Activated CD4-positive, alpha-beta memory T cell treated with anti-CD3 and anti-CD28 coated beads, Interleukin-2, amount 10 ng/mL, durations not matched to agents 7 days and 5 days (primary cell): ENCODE measurements at regions not wholly inside any gene's neighbourhood (a gene's known extent, or its start where the extent isn't known, plus 50 kb on each side); places are given as distances from the start of the nearest gene placed in this dataset.
"Not testable (repeated sequence)": the region's sequence is repeated elsewhere in the genome, so short reads cannot be mapped to it uniquely, and the experiment has no call there.

Experiments used
- CTCF ChIA-PET: fragments of 350-600 bp; sonication (Branson Sonifier 250); formaldehyde crosslinking; loops from one replicate; lab custom pipeline; 2021; ENCODE audit warnings: antibody characterized with exemption, inconsistent platforms; lab: Charles Lee
- POLR2A ChIA-PET: fragments of 350-600 bp; sonication (Branson Sonifier 250); formaldehyde crosslinking; loops from one replicate; lab custom pipeline; 2021; ENCODE audit warnings: antibody characterized with exemption; lab: Charles Lee
- DNase-seq: peaks from one replicate; pipeline ENCODE4 v3.0.0-alpha.2; 2020
- H3K27ac Mint-ChIP-seq: one replicate; pipeline ENCODE4 v1.8.0; 2021; ENCODE audit warnings: mild to moderate bottlenecking, mixed read lengths
- H3K27me3 Mint-ChIP-seq: one replicate; pipeline ENCODE4 v1.8.0; 2021; ENCODE audit warnings: mixed read lengths
- H3K36me3 Mint-ChIP-seq: one replicate; pipeline ENCODE4 v1.8.0; 2021; ENCODE audit warnings: low read depth, mixed read lengths
- H3K4me1 Mint-ChIP-seq: one replicate; pipeline ENCODE4 v1.8.0; 2021; ENCODE audit warnings: mixed read lengths
- H3K4me3 Mint-ChIP-seq: one replicate; pipeline ENCODE4 v1.8.0; 2021; ENCODE audit warnings: mild to moderate bottlenecking, mixed read lengths
- H3K9me3 Mint-ChIP-seq: one replicate; pipeline ENCODE4 v1.8.0; 2021; ENCODE audit warnings: mixed read lengths

DNA sequence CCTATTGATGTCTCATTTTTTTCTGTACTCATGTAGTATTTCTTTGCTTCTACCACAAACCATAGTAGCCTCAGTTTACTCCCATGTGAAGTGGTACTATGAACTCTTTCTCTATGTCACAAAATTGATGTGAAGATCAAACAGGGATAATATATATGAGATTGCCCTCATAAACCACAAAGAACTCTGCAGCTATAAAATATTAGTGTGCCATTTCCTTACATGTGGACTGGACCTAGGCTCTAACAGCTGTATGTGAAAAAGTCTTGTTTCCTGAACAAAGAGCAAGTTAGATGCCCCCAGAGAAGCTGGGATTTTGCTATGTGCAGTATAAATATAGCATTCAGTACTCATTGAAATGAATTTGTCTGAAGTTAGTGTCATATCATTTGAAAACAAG, 412.6 kb upstream of the ADAMTSL1 start:
- H3K27ac Mint-ChIP-seq: no peak overlapping the region
- H3K36me3 Mint-ChIP-seq: no peaks in the 10 kb centered on the region
- no peaks in the 10 kb centered on the region for H3K27me3 Mint-ChIP-seq
- no peak for DNase-seq
- ChIA-PET POLR2A (no interaction called here), CTCF (no interaction called here)
- no peaks in the 10 kb centered on the region for H3K4me1 Mint-ChIP-seq
- no peak overlapping the region for H3K4me3 Mint-ChIP-seq
- H3K9me3 Mint-ChIP-seq: peaks cover 2% of the 10 kb centered on the region

DNA sequence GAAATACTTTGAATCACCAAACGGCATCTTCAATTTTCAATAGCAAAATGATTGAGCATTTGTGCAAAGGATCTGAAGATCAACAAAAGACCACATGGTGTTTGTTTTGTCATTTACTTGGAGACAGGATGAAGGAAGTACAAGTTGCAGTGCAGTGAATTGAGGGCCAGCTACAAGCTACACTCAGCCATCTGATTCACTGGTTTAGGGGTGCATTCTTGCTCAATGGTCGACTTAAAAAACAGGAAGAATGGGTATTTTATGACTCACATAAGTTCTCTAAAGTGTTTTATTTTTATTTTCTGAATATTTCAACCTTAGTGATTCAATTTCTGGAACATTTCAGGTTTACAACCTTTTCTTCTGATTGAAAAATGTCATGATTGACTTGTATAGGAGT, 412.1 kb upstream of the ADAMTSL1 start:
- H3K27ac Mint-ChIP-seq: no peak overlapping the region
- no peaks in the 10 kb centered on the region for H3K4me1 Mint-ChIP-seq
- no peaks in the 10 kb centered on the region for H3K27me3 Mint-ChIP-seq
- H3K9me3 Mint-ChIP-seq: peaks cover 2% of the 10 kb centered on the region
- DNase-seq: no peak
- no peak overlapping the region for H3K4me3 Mint-ChIP-seq
- ChIA-PET CTCF (no interaction called here), POLR2A (no interaction called here)
- H3K36me3 Mint-ChIP-seq: no peaks in the 10 kb centered on the region

DNA sequence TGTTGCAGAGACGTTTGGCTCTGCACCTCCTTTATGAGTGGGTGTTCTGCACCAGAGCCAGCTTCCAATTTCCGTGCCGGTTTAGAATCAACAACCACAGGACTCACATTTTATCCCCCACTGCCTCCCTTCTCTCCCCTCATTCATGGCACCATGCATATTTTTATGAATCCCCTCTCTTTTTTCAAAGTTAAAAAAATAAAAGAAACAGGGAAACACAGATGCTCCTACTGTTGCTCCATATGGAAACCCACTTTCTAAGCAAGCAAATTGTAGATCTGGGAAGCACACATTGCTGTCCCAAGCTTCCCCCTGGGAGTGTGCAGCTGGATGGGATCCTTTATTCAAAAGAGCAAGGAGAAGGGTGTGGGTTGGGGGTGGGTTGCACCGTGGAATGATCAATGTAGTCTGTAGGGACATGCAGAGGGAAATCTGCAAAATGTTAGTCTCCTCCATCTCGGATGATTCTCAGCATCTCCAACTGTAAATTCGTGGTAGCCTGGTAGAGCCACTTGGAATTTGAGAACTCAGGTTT, 410.0 kb upstream of the ADAMTSL1 start:
- H3K4me3 Mint-ChIP-seq: no peak overlapping the region
- no peaks in the 10 kb centered on the region for H3K4me1 Mint-ChIP-seq
- H3K36me3 Mint-ChIP-seq: no peaks in the 10 kb centered on the region
- no peak overlapping the region for H3K27ac Mint-ChIP-seq
- ChIA-PET POLR2A (no interaction called here), CTCF (no interaction called here)
- H3K27me3 Mint-ChIP-seq: no peaks in the 10 kb centered on the region
- H3K9me3 Mint-ChIP-seq: peaks cover 2% of the 10 kb centered on the region
- DNase-seq: no peak

DNA sequence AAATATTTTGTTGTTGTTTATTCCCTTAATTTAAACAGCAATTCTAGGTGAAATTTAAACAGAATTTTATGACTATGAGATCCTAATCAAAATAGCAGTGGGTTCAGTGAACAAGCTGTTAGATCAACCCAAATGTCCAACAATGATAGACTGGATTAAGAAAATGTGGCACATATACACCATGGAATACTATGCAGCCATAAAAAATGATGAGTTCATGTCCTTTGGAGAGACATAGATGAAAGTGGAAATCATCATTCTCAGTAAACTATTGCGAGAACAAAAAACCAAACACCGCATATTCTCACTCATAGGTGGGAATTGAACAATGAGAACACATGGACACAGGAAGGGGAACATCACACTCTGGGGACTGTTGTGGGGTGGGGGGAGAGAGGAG, 407.3 kb upstream of the ADAMTSL1 start:
- H3K27me3 Mint-ChIP-seq, H3K4me3 Mint-ChIP-seq, H3K36me3 Mint-ChIP-seq, H3K9me3 Mint-ChIP-seq, H3K4me1 Mint-ChIP-seq, DNase-seq, CTCF ChIA-PET, POLR2A ChIA-PET, H3K27ac Mint-ChIP-seq: not testable (repeated sequence)

GRCh38 chr9:18067548-18068120, 406.3 kb upstream of the ADAMTSL1 start:
- CTCF ChIA-PET: interaction anchor here (0.7 kb wide), 1 partner anchor 202 kb away, joined by 3 read pairs; no protein-coding TSS in a partner anchor
- Mint-ChIP-seq H3K27ac (no peak overlapping the region), H3K27me3 (no peaks in the 10 kb centered on the region), H3K4me3 (no peak overlapping the region), H3K36me3 (no peaks in the 10 kb centered on the region), H3K9me3 (peaks cover 2% of the 10 kb centered on the region), H3K4me1 (no peaks in the 10 kb centered on the region)
- POLR2A ChIA-PET: no interaction called here
- DNase-seq: no peak

DNA sequence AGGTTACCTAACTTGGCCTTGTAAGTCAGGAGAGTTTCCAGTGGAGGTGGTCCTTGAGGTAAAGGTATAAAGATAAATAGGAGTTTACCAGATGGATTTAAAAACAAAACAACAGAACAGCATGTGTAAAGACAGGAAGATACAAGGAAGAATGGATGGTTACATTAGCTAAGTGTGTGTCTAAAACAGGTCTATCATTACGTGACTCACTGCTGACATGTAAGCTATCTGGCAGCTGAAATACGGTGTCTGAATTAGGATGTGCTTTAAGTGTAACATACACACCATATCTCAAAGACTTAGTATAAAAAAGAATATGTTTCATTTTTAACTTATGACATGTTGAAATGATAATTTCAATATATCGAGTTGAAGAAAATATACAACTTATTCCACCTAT, 405.1 kb upstream of the ADAMTSL1 start:
- no peaks in the 10 kb centered on the region for H3K4me1 Mint-ChIP-seq
- ChIA-PET CTCF (no interaction called here), POLR2A (no interaction called here)
- H3K4me3 Mint-ChIP-seq: no peak overlapping the region
- H3K27me3 Mint-ChIP-seq: no peaks in the 10 kb centered on the region
- peaks cover 2% of the 10 kb centered on the region for H3K9me3 Mint-ChIP-seq
- no peaks in the 10 kb centered on the region for H3K36me3 Mint-ChIP-seq
- no peak overlapping the region for H3K27ac Mint-ChIP-seq
- no peak for DNase-seq

- Mint-ChIP-seq H3K36me3 (no peaks in the 10 kb centered on the region), H3K27me3 (no peaks in the 10 kb centered on the region), H3K9me3 (no peaks in the 10 kb centered on the region), H3K4me3 (no peak overlapping the region), H3K27ac (no peak overlapping the region), H3K4me1 (no peaks in the 10 kb centered on the region)
- no peak for DNase-seq
- ChIA-PET CTCF (no interaction called here), POLR2A (no interaction called here)
Observed at GRCh38 chr9:18071651-18072060, 402.3 kb upstream of the ADAMTSL1 start.

- CTCF ChIA-PET: no interaction called here
- H3K36me3 Mint-ChIP-seq: no peaks in the 10 kb centered on the region
- H3K4me3 Mint-ChIP-seq: no peak overlapping the region
- no peak overlapping the region for H3K27ac Mint-ChIP-seq
- H3K27me3 Mint-ChIP-seq: no peaks in the 10 kb centered on the region
- POLR2A ChIA-PET: no interaction called here
- H3K9me3 Mint-ChIP-seq: no peaks in the 10 kb centered on the region
- H3K4me1 Mint-ChIP-seq: no peaks in the 10 kb centered on the region
- DNase-seq: no peak
Observed at GRCh38 chr9:18073002-18073401, 401.0 kb upstream of the ADAMTSL1 start.

DNA sequence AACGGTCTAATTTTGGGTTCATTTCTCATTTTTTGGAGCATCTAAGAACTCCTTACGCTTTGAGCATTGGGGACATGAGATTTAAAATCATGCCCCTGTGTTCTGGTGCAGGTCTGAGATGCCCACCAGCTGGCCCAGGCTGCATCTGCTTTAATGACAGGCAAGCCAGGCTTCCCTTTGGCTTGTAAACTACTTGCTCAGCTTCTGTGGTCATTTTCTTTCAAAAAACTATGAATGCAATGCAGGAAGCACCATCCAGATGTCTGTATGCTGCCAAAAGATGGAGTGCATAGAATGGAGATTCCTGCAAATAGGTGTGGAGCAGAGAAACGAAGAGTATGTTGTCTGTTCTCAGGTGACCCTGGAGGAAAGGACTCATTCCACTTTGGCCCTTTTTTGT, 399.9 kb upstream of the ADAMTSL1 start:
- no peak overlapping the region for H3K4me3 Mint-ChIP-seq
- no peaks in the 10 kb centered on the region for H3K36me3 Mint-ChIP-seq
- CTCF ChIA-PET: no interaction called here
- no peaks in the 10 kb centered on the region for H3K9me3 Mint-ChIP-seq
- no peaks in the 10 kb centered on the region for H3K27me3 Mint-ChIP-seq
- POLR2A ChIA-PET: no interaction called here
- DNase-seq: no peak
- no peak overlapping the region for H3K27ac Mint-ChIP-seq
- H3K4me1 Mint-ChIP-seq: no peaks in the 10 kb centered on the region

- Mint-ChIP-seq H3K4me1 (no peaks in the 10 kb centered on the region), H3K4me3 (no peak overlapping the region), H3K27ac (no peak overlapping the region), H3K27me3 (no peaks in the 10 kb centered on the region), H3K9me3 (no peaks in the 10 kb centered on the region), H3K36me3 (no peaks in the 10 kb centered on the region)
- POLR2A ChIA-PET: no interaction called here
- CTCF ChIA-PET: no interaction called here
- DNase-seq: no peak
Observed at GRCh38 chr9:18075253-18075952, 398.6 kb upstream of the ADAMTSL1 start.

DNA sequence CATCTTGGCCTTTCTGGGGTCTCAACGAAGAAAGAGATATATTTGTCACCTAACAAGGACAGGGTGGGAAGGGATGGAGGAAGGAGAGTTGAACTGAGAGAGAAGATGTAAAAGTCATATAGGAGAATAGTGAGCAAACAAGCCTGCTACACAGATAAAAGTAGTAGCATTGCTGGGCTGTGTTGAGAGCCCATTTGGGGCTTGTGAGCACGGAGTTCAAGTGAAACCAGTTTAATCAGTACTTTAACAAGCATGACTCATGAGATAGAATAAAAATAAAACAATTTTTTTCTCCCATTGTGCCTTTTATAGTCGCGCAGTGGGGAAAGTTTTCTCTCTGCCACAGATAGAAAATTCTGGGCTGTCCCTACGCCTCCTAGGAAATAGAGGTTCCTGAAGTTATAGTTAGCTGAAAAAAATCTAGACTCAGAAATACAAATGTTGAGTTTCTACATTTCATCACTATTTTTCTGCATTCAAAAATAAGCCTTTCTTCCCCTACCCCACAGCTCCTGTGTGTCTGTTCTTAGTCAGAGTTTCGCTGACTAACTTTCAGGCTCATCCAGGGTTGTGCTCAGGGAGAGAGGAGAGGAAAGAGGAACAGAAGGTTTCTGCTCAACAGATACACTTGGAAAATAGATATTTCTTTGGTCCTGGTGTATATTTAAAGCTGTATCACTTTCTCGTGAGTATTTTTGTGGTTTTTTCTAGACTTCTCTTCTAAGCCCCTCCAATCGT, 395.8 kb upstream of the ADAMTSL1 start:
- H3K9me3 Mint-ChIP-seq: no peaks in the 10 kb centered on the region
- H3K36me3 Mint-ChIP-seq: no peaks in the 10 kb centered on the region
- no peak for DNase-seq
- no peak overlapping the region for H3K27ac Mint-ChIP-seq
- H3K27me3 Mint-ChIP-seq: no peaks in the 10 kb centered on the region
- ChIA-PET POLR2A (no interaction called here), CTCF (no interaction called here)
- no peaks in the 10 kb centered on the region for H3K4me1 Mint-ChIP-seq
- H3K4me3 Mint-ChIP-seq: no peak overlapping the region

DNA sequence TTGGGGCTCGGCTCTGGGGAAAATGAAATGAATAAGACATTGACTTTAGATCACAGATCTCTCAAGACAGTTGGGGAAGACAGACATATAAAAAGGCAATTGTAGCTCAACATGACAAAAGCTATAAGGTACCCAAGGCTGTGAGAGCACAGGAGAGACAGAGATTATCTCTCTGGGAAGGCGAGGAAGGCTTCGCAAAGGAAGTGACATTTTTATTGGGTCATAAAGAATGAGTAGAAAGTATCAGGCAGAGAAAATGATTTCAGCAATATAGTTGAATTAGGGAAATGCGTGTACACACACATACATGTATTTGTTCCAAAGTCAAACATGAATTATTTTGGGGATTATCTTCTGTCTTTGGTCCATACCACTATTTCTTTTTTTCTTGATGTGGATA, 381.8 kb upstream of the ADAMTSL1 start:
- Mint-ChIP-seq H3K9me3 (no peaks in the 10 kb centered on the region), H3K36me3 (no peaks in the 10 kb centered on the region), H3K27ac (no peak overlapping the region), H3K4me1 (no peaks in the 10 kb centered on the region), H3K4me3 (no peak overlapping the region), H3K27me3 (no peaks in the 10 kb centered on the region)
- CTCF ChIA-PET: no interaction called here
- no peak for DNase-seq
- POLR2A ChIA-PET: no interaction called here

DNA sequence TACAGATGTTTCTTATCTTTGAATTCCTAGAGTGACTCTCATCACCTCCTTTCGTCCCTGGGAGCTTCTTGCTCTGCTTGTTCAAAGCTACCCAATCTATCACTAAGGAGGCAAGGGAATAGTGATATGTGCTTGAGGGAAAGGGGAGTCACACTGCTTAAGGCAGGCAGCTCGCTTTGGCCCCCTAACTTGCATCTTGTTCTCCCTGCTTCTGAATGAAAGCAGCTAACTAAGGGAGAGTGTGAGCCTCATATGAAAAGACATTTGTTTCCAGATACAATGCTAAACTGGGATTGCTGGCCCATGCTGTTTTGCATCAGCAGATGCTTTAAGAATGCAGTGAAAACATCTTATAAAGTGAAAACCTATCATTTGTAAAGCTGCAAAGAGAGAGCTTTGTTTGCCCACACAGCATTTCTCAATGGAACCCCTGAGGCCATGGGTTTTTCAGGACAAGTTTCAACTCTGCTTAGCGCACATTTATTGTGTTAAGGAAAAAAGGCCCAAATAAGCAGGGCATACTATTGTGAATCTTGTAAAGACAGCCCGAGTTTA, 367.9 kb upstream of the ADAMTSL1 start:
- no peak for DNase-seq
- H3K36me3 Mint-ChIP-seq: no peaks in the 10 kb centered on the region
- H3K27ac Mint-ChIP-seq: no peak overlapping the region
- ChIA-PET POLR2A (no interaction called here), CTCF (no interaction called here)
- H3K4me1 Mint-ChIP-seq: no peaks in the 10 kb centered on the region
- H3K4me3 Mint-ChIP-seq: no peak overlapping the region
- H3K9me3 Mint-ChIP-seq: peaks cover 3% of the 10 kb centered on the region
- no peaks in the 10 kb centered on the region for H3K27me3 Mint-ChIP-seq
